ENCODE measurements at regions not wholly inside any gene's neighbourhood (a gene's known extent, or its start where the extent isn't known, plus 50 kb on each side); places are given as distances from the start of the nearest gene placed in this dataset.

DNA sequence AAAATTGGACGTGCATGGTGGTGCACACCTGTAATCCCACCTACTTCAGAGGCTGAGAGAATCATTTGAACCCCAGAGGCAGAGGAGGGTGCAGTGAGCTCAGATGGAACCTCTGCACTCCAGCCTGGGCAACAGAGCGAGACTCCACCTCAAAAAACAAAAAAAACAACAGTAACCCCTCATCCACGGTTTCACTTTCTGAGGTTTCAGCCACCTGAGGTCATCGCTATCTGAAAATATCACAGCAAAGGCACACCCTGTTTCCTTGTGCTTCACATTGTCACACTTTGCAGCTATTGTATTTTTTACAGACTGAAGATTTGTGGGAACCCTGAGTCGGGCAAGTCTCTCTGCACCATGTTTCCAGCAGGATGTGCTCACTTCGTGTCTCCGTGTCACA is 54.1 kb upstream of the FOXQ1 start:
- TF ChIP-seq ZBTB21 (tag by site-specific recombination; IDR thresholded peaks at IDR 0.05), result no peak
- TF ChIP-seq, protein P1, sequence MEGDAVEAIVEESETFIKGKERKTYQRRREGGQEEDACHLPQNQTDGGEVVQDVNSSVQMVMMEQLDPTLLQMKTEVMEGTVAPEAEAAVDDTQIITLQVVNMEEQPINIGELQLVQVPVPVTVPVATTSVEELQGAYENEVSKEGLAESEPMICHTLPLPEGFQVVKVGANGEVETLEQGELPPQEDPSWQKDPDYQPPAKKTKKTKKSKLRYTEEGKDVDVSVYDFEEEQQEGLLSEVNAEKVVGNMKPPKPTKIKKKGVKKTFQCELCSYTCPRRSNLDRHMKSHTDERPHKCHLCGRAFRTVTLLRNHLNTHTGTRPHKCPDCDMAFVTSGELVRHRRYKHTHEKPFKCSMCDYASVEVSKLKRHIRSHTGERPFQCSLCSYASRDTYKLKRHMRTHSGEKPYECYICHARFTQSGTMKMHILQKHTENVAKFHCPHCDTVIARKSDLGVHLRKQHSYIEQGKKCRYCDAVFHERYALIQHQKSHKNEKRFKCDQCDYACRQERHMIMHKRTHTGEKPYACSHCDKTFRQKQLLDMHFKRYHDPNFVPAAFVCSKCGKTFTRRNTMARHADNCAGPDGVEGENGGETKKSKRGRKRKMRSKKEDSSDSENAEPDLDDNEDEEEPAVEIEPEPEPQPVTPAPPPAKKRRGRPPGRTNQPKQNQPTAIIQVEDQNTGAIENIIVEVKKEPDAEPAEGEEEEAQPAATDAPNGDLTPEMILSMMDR (tag by site-specific recombination; IDR thresholded peaks at IDR 0.05), result no peak
- TF ChIP-seq ZNF184 (tag by site-specific recombination; IDR thresholded peaks at IDR 0.05), result no peak
- TF ChIP-seq ZNF558 (tag by site-specific recombination; IDR thresholded peaks at IDR 0.05), result no peak
- no peak for TF ChIP-seq ZNF416 (tag by site-specific recombination; IDR thresholded peaks at IDR 0.05)
- TF ChIP-seq ZBTB1 (tag by site-specific recombination; IDR thresholded peaks at IDR 0.05), result no peak
- TF ChIP-seq, protein P2, sequence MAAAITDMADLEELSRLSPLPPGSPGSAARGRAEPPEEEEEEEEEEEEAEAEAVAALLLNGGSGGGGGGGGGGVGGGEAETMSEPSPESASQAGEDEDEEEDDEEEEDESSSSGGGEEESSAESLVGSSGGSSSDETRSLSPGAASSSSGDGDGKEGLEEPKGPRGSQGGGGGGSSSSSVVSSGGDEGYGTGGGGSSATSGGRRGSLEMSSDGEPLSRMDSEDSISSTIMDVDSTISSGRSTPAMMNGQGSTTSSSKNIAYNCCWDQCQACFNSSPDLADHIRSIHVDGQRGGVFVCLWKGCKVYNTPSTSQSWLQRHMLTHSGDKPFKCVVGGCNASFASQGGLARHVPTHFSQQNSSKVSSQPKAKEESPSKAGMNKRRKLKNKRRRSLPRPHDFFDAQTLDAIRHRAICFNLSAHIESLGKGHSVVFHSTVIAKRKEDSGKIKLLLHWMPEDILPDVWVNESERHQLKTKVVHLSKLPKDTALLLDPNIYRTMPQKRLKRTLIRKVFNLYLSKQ (tag by site-specific recombination; IDR thresholded peaks at IDR 0.05; ENCODE audit: borderline replicate concordance), result no peak
